H1 (cell line): ENCODE measurements at regions not wholly inside any gene's neighbourhood (a gene's known extent, or its start where the extent isn't known, plus 50 kb on each side); places are given as distances from the start of the nearest gene placed in this dataset.

Experiments
- CTCF ChIA-PET: fragments of 300-600 bp; sonication (Branson Sonifier 250); formaldehyde crosslinking; loops from one replicate; lab custom pipeline; 2021; ENCODE audit not compliant: partially characterized antibody; lab: Charles Lee
- POLR2A ChIA-PET: fragments of 300-600 bp; sonication (Branson Sonifier 250); formaldehyde crosslinking; loops from one replicate; lab custom pipeline; 2021; ENCODE audit warnings: inconsistent platforms; ENCODE audit not compliant: partially characterized antibody; lab: Charles Lee
- DNase-seq, 2 experiments: peaks; one replicate each; pipeline versions ENCODE4 v3.0.0 to v3.0.0-alpha.2; 2010 to 2022; ENCODE audit warnings: low spot score in 2 of 2, low read depth in 1 of 2, mixed read lengths in 1 of 2
- FAIRE-seq: peaks from 2 replicates; lab custom pipeline; 2011; peaks lifted over from hg19 to GRCh38; lab: Jason Lieb, UNC
- H2AFZ ChIP-seq: 2 replicates; pipeline ENCODE4 v1.8.1; 2012; ENCODE audit warnings: low read length, inconsistent platforms
- H2AK5ac ChIP-seq: 2 replicates; pipeline ENCODE4 v1.6.1; 2013; ENCODE audit warnings: low read depth, low read length
- H2BK120ac ChIP-seq: replicated peaks from 2 replicates; pipeline ENCODE3; 2013; ENCODE audit warnings: low read depth, low read length, inconsistent platforms
- H2BK12ac ChIP-seq: 2 replicates; pipeline ENCODE4 v1.6.1; 2013; ENCODE audit warnings: low read depth, low read length
- H2BK15ac ChIP-seq: 2 replicates; pipeline ENCODE4 v1.6.1; 2013; ENCODE audit warnings: low read length
- H2BK20ac ChIP-seq: 2 replicates; pipeline ENCODE4 v1.6.1; 2013; ENCODE audit warnings: low read length
- H2BK5ac ChIP-seq: 2 replicates; pipeline ENCODE4 v1.6.1; 2013; ENCODE audit warnings: low read depth, low read length
- H3K14ac ChIP-seq: 2 replicates; pipeline ENCODE4 v1.6.1; 2013; ENCODE audit warnings: inconsistent platforms; ENCODE audit not compliant: insufficient read length
- H3K18ac ChIP-seq: 2 replicates; pipeline ENCODE4 v1.6.1; 2013; ENCODE audit warnings: low read length; ENCODE audit errors: extremely low read depth
- H3K23ac ChIP-seq: 2 replicates; pipeline ENCODE4 v1.6.1; 2013; ENCODE audit warnings: inconsistent platforms; ENCODE audit not compliant: insufficient read length
- H3K23me2 ChIP-seq: 2 replicates; pipeline ENCODE4 v1.6.1; 2013; ENCODE audit warnings: low read depth, low read length
- H3K27ac ChIP-seq: 2 replicates; pipeline ENCODE4 v1.6.1; 2011; ENCODE audit warnings: low read depth, low read length, inconsistent platforms
- H3K27me3 ChIP-seq, 4 experiments: replicated peaks in 1 of 4; 1 replicate in 1 of 4; 2 replicates in 3 of 4; pipeline versions ENCODE4 v1.6.1 to v1.8.1; 2011 to 2013; ENCODE audit warnings: low read length in 3 of 4, mild to moderate bottlenecking in 3 of 4, inconsistent platforms in 2 of 4, mixed read lengths in 2 of 4, moderate library complexity in 1 of 4; ENCODE audit not compliant: control insufficient read depth in 3 of 4, insufficient read depth in 3 of 4; ENCODE audit errors: extremely low read depth in 1 of 4
- H3K36me3 ChIP-seq, 4 experiments: 2 replicates each; pipeline versions ENCODE4 v1.6.1 to v1.8.1; 2011 to 2013; ENCODE audit warnings: mild to moderate bottlenecking in 4 of 4, low read length in 3 of 4, moderate library complexity in 2 of 4, control low read depth in 1 of 4, inconsistent platforms in 1 of 4; ENCODE audit not compliant: insufficient read depth in 4 of 4, control insufficient read depth in 2 of 4
- H3K4ac ChIP-seq: replicated peaks from 2 replicates; pipeline ENCODE3; 2013; ENCODE audit warnings: low read length, low read depth, mixed read lengths, inconsistent platforms; ENCODE audit not compliant: insufficient read length
- H3K4me1 ChIP-seq, 4 experiments: replicated peaks in 1 of 4; 1 replicate in 1 of 4; 2 replicates in 3 of 4; pipeline versions ENCODE4 v1.6.1 to v1.8.1; 2011 to 2013; ENCODE audit warnings: low read length in 3 of 4, inconsistent platforms in 2 of 4, mixed read lengths in 1 of 4; ENCODE audit not compliant: insufficient read depth in 4 of 4, control insufficient read depth in 3 of 4
- H3K4me2 ChIP-seq, 2 experiments: 2 replicates each; pipeline versions ENCODE4 v1.6.1 to v1.8.1; 2011 to 2013; ENCODE audit warnings: low read depth in 2 of 2, low read length in 2 of 2, control low read depth in 1 of 2, inconsistent platforms in 1 of 2, mild to moderate bottlenecking in 1 of 2; ENCODE audit not compliant: insufficient read depth in 1 of 2
- H3K4me3 ChIP-seq, 4 experiments: fragments of 200-600, 300-600 bp in 1 of 4; sonication (generic), shearing (Covaris generic), sonication (Bioruptor Twin) in 1 of 4; 2 replicates each; pipeline versions ENCODE4 v1.5.1 to v1.8.1; 2011 to 2016; ENCODE audit warnings: low read length in 4 of 4, low read depth in 3 of 4, control low read depth in 2 of 4, inconsistent platforms in 2 of 4, mild to moderate bottlenecking in 2 of 4, mixed read lengths in 1 of 4, moderate library complexity in 1 of 4; ENCODE audit not compliant: insufficient read depth in 2 of 4; ENCODE audit errors: extremely low read depth in 1 of 4
- H3K56ac ChIP-seq: replicated peaks from 2 replicates; pipeline ENCODE3; 2013; ENCODE audit warnings: low read depth, mild to moderate bottlenecking, mixed read lengths, low read length, inconsistent platforms; ENCODE audit not compliant: insufficient read length
- H3K79me1 ChIP-seq: 2 replicates; pipeline ENCODE4 v1.6.1; 2013; ENCODE audit warnings: low read depth, low read length, control low read depth
- H3K79me2 ChIP-seq, 2 experiments: 2 replicates each; pipeline versions ENCODE4 v1.6.1 to v1.8.1; 2012 to 2013; ENCODE audit warnings: low read length in 2 of 2, mild to moderate bottlenecking in 2 of 2, inconsistent platforms in 1 of 2; ENCODE audit not compliant: insufficient read depth in 2 of 2, control insufficient read depth in 1 of 2
- H3K9ac ChIP-seq, 4 experiments: replicated peaks in 1 of 4; 1 replicate in 1 of 4; 2 replicates in 3 of 4; pipeline versions ENCODE4 v1.6.1 to v1.8.1; 2011 to 2013; ENCODE audit warnings: low read depth in 3 of 4, low read length in 3 of 4, control low read depth in 2 of 4, mild to moderate bottlenecking in 2 of 4, moderate library complexity in 2 of 4, inconsistent platforms in 1 of 4; ENCODE audit errors: extremely low read depth in 1 of 4
- H3K9me3 ChIP-seq, 2 experiments: 2 replicates each; pipeline versions ENCODE4 v1.6.1 to v1.8.1; 2012 to 2013; ENCODE audit warnings: mild to moderate bottlenecking in 2 of 2, moderate library complexity in 2 of 2, control low read depth in 1 of 2, inconsistent platforms in 1 of 2, low read depth in 1 of 2, low read length in 1 of 2, mixed read lengths in 1 of 2; ENCODE audit not compliant: insufficient read depth in 2 of 2
- H4K20me1 ChIP-seq, 2 experiments: replicated peaks in 1 of 2; 2 replicates each; pipeline versions ENCODE3 to v1.8.1; 2011 to 2013; ENCODE audit warnings: inconsistent platforms in 2 of 2, low read length in 2 of 2, mild to moderate bottlenecking in 1 of 2; ENCODE audit not compliant: insufficient read depth in 2 of 2, control insufficient read depth in 1 of 2
- H4K5ac ChIP-seq: 2 replicates; pipeline ENCODE4 v1.6.1; 2013; ENCODE audit warnings: low read length, low read depth, mixed read lengths, inconsistent platforms; ENCODE audit not compliant: insufficient read length
- H4K8ac ChIP-seq: 2 replicates; pipeline ENCODE4 v1.8.0; 2013; ENCODE audit warnings: mild to moderate bottlenecking, moderate library complexity, low read length, inconsistent platforms; ENCODE audit not compliant: insufficient read depth; ENCODE audit errors: extremely low read depth
- H4K91ac ChIP-seq: replicated peaks from 2 replicates; pipeline ENCODE3; 2013; ENCODE audit warnings: low read length, mixed read lengths, inconsistent platforms; ENCODE audit not compliant: insufficient read length
- BACH1 ChIP-seq: IDR thresholded peaks from 2 replicates; pipeline ENCODE4 v1.6.1; 2012; ENCODE audit warnings: low read length, improper control_type of control experiment
- BRCA1 ChIP-seq: IDR thresholded peaks from 2 replicates; pipeline ENCODE4 v1.6.1; 2012; ENCODE audit warnings: low read depth, low read length, improper control_type of control experiment
- CBX8 ChIP-seq: fragments of 300-800, 300-1000 bp; sonication (generic); IDR thresholded peaks from 2 replicates; pipeline ENCODE4 v1.7.1; 2016; ENCODE audit warnings: low read depth, low read length, borderline replicate concordance
- POU5F1 ChIP-seq: IDR thresholded peaks from 2 replicates; pipeline ENCODE4 v1.6.1; 2011; ENCODE audit warnings: low read depth, mild to moderate bottlenecking, low read length, moderate library complexity
- YY1 ChIP-seq: IDR thresholded peaks from 2 replicates; pipeline ENCODE4 v1.6.1; 2011; ENCODE audit warnings: low read depth, mild to moderate bottlenecking, low read length
- ZNF274 ChIP-seq: IDR thresholded peaks from 2 replicates; pipeline ENCODE4 v1.7.0; 2012; ENCODE audit warnings: low read length, borderline replicate concordance; ENCODE audit errors: extremely low read depth
- WGBS, 2 experiments: shearing (Covaris generic) in 1 of 2; methylation state at CpG; one replicate each; pipeline versions ENCODE4 v1.1.6 to v1.1.7; 2013 to 2015; ENCODE audit warnings: low lambda C conversion rate in 2 of 2, mixed read lengths in 2 of 2, inconsistent platforms in 1 of 2, low coverage in 1 of 2, missing lambda C conversion rate in 1 of 2; ENCODE audit not compliant: insufficient replicate concordance in 2 of 2, insufficient coverage in 1 of 2, insufficient read length in 1 of 2; ENCODE audit errors: extremely low coverage in 1 of 2, missing lambda C conversion rate in 1 of 2; 5-methylcytosine and 5-hydroxymethylcytosine counted together

DNA sequence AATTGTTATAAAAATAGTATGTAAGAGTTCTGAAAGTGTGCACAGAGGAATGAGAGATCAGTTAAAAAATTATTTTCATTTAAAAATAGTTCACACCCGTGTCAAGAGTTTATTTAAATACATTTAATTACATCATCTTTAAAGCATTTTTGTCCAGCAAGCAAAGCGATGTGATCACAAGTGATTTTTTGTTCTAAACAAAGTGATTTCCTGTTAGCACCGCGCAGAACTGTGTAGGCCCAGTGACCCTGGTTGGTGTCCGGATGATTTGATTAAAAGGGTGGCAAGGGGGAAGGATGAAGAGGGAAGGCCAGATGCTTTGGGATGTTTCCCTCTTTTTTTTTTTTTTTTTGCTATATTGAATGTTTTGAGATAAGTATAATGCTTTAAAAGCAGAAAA is 227.8 kb upstream of the PITRM1 start:
- no peak overlapping the region for H2BK15ac ChIP-seq
- no peak overlapping the region for H3K14ac ChIP-seq
- no peak for FAIRE-seq
- H2BK5ac ChIP-seq, result no peak overlapping the region
- no peaks in the 10 kb centered on the region for H4K20me1 ChIP-seq
- H3K27ac ChIP-seq, result no peak overlapping the region
- H3K4me3 ChIP-seq, result no peak overlapping the region
- no peak for DNase-seq
- H3K36me3 ChIP-seq, result no peaks in the 10 kb centered on the region
- H3K9ac ChIP-seq, result no peak overlapping the region
- no peak for TF ChIP-seq YY1
- TF ChIP-seq CBX8, result no peak
- TF ChIP-seq ZNF274, result no peak
- no peak for TF ChIP-seq BRCA1
- TF ChIP-seq POU5F1, result no peak
- no peak for TF ChIP-seq BACH1
- CTCF ChIA-PET, result no interaction called here
- H3K23ac ChIP-seq, result no peak overlapping the region
- no peaks in the 10 kb centered on the region for H3K79me1 ChIP-seq
- no peak overlapping the region for H2AK5ac ChIP-seq
- no peak overlapping the region for H2BK20ac ChIP-seq
- no peak overlapping the region for H4K5ac ChIP-seq
- no peak overlapping the region for H3K18ac ChIP-seq
- no peaks in the 10 kb centered on the region for H3K79me2 ChIP-seq
- H2AFZ ChIP-seq, result no peak overlapping the region
- no peak overlapping the region for H4K8ac ChIP-seq
- H3K9me3 ChIP-seq, result no peaks in the 10 kb centered on the region; a peak in 1 of 4 replicates
- no peak overlapping the region for H3K56ac ChIP-seq
- H3K4me1 ChIP-seq, result peaks cover 0 to 6% (median 2%) of the 10 kb centered on the region in 4 experiments; a peak in 4 of 7 replicates
- WGBS, 2 experiments, result 93% methylated on average over 5 of the region's 5 CpGs; no CpG with 5 or more reads in 1 of the 2 experiments
- H3K4me2 ChIP-seq, result no peak overlapping the region
- no peak overlapping the region for H2BK12ac ChIP-seq
- no peak overlapping the region for H3K4ac ChIP-seq
- 0 out of 2 replicates have a peak, but pooled peaks cover 1% of the 10 kb centered on the region for H3K23me2 ChIP-seq
- no peaks in the 10 kb centered on the region for H3K27me3 ChIP-seq
- POLR2A ChIA-PET, result no interaction called here
- H4K91ac ChIP-seq, result no peak overlapping the region
- no peak overlapping the region for H2BK120ac ChIP-seq
